ENCODE measurements at regions not wholly inside any gene's neighbourhood (a gene's known extent, or its start where the extent isn't known, plus 50 kb on each side); places are given as distances from the start of the nearest gene placed in this dataset.
"Not testable (repeated sequence)": the region's sequence is repeated elsewhere in the genome, so short reads cannot be mapped to it uniquely, and the experiment has no call there.

DNA sequence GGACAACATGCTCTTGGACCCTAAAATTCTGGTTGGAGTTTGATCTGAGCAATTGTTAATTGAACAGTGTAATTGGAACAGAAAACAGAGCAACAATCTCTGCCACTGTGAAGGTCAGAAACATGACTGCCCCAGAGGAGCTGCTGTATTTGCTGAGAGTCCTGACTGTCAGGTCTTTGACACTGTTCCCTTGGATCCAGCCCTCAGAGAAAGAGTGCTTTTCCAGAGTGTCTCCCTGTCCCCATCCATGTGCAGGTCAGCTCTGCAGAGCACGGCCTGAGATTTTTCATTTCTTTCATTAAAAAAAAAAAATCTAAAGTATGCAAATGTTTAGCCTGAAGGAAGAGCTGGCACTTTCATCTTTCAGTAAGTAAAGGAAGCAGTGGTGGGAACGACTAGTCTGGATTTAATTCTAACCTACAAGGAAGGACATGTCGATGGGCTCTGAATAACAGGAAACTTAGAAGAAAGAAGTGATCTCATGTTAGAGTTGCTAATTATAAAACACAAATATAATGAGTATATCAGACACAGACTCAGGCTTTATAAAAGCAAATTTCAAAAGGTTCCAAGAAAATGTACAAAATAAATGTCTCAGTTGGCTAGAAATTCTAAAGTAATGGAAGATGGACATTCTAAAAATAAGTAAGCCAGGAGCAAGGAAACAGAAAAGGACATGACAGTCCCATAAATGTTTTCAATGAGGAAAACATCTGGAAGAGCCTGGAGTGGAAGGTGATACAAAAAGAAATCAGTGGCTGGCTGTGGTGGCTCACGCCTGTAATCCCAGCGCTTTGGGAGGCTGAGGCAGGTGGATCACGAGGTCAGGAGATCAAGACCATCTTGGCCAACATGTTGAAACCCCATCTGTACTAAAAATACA lies 876.5 kb downstream of the EPHA4 start:
- in situ Hi-C loops (cut with HindIII; ENCODE audit: low sequenced_read_pairs), result no loop called here
- DNase-seq (ENCODE audit: low spot score), result no peak

DNA sequence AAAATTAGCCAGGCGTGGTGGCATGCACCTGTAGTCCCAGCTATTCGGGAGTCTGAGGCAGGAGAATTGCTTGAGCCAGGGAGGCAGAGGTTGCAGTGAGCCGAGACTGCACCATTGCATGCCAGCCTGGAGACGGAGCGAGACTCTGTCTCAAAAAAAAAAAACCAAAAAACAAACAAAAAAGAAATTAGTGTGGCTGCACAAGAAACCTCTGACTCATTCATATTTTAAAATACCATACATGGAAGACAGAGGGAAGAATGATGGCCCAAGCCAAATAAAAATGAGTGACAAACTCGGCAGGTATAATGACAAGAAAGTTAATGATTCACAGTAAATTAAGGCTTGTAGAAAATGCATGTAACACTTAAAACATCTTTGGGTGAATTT lies 875.8 kb downstream of the EPHA4 start:
- in situ Hi-C loops (cut with HindIII; ENCODE audit: low sequenced_read_pairs), result no loop called here
- no peak for DNase-seq (ENCODE audit: low spot score)

DNA sequence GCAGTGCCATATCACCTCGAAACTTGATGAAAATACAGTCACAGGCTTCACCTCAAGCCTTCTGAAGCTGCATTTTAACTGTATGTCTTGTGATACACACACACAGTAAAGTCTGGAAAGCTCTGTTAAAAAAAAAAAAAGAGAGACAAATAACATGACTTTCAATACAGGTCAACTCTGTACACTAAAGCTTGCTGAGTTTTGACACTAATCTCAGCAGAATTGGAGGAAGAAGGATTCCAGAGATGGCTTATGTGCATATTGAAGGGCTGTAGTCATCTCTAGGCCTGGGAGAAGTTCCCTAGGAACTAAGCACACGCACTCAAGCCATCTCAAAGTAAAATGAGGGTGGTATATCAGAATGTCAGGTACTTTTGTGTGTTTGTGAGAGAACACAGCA lies 875.1 kb downstream of the EPHA4 start:
- DNase-seq (ENCODE audit: low spot score), result no peak
- in situ Hi-C loops (cut with HindIII; ENCODE audit: low sequenced_read_pairs), result no loop called here

DNA sequence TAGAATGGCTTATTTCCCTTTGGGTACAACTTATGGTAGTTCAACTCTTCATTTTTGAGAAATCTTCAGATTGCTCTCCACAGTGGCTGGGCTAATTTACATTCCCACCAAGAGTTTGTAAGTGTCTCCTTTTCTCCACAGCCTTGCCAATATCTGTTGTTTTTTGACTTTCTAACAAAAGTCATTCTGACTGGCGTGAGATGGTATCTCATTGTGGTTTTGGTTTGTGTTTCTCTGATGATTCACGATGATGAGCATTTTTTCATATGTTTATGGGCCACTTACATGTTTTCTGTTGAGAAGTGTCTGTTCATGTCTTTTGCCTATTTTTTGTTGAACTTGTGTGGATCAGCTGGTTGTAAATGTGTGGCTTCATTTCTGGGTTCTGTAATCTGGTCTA lies 871.0 kb downstream of the EPHA4 start:
- DNase-seq (ENCODE audit: low spot score), result no peak
- in situ Hi-C loops (cut with HindIII; ENCODE audit: low sequenced_read_pairs), result no loop called here

DNA sequence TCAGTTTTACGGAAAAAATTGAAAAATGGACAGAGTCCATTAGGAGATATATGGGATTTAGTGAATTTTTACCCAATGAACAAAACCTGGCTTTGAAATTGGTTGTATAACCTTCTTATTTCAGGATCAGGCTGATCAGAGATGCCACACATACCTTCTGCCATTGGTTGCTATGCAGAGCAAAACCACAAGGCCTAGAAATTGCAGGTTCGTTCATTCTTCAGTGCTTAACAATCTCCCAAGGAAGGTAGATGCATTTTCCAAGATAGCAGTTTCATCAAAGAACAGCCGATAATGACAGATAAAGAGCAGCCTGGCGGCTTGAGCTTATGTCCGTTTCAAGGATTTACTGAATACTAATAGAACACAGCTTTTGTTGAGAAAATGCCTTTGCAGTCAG lies 868.8 kb downstream of the EPHA4 start:
- no peak for DNase-seq (ENCODE audit: low spot score)
- in situ Hi-C loops (cut with HindIII; ENCODE audit: low sequenced_read_pairs), result no loop called here

- no peak for DNase-seq (ENCODE audit: low spot score)
- in situ Hi-C loops (cut with HindIII; ENCODE audit: low sequenced_read_pairs), result no loop called here
These were observed 868.0 kb downstream of the EPHA4 start for GRCh38 chr2:220704081-220704480.

GRCh38 chr2:220704810-220705209 lies 867.3 kb downstream of the EPHA4 start:
- in situ Hi-C loops (cut with HindIII; ENCODE audit: low sequenced_read_pairs), result no loop called here
- DNase-seq (ENCODE audit: low spot score), result no peak

DNA sequence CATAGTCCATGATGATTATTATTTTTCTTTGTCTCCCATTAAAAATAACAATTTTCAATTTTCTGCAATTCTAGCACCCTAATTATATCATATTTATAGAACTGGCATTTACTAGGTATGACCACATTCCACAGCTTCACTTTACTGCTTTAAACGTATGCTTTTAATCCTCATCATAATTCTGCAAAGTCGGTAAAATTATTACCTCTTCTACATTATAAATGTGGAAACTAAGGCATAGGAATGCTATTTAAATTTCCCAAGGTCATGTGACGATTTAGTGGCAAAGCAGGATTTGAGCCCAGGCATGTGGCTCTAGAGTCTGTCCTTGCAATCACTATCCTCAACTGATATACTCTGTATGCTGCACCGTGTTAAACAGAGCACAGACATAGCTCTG lies 866.4 kb downstream of the EPHA4 start:
- in situ Hi-C loops (cut with HindIII; ENCODE audit: low sequenced_read_pairs), result no loop called here
- DNase-seq (ENCODE audit: low spot score), result no peak

GRCh38 chr2:220707261-220707660 lies 864.8 kb downstream of the EPHA4 start:
- DNase-seq (ENCODE audit: low spot score), result no peak
- in situ Hi-C loops (cut with HindIII; ENCODE audit: low sequenced_read_pairs), result no loop called here

- no peak for DNase-seq (ENCODE audit: low spot score)
- in situ Hi-C loops (cut with HindIII; ENCODE audit: low sequenced_read_pairs), result no loop called here
These were observed 863.7 kb downstream of the EPHA4 start for GRCh38 chr2:220708366-220708765.

GRCh38 chr2:220717283-220717682 lies 854.8 kb downstream of the EPHA4 start:
- no peak for DNase-seq (ENCODE audit: low spot score)
- in situ Hi-C loops (cut with HindIII; ENCODE audit: low sequenced_read_pairs), result no loop called here

DNA sequence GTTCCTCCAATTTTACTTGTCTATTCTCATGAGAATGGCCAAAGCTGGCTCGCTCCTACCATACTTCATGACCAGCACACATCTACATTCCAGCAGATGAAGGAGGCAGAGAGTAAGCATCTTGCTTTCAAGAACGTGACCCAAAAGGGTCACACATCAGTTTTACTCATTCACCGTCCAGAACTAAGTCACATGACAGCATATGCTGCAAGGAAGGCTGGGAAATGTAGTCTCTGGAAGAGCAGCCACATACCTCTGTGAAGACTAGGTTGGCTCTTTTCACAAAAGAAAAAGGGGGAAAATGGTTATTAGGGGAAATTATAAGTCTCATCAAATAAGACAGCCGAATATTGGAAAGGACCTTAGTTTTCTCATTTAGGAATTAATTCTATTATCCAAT lies 835.3 kb downstream of the EPHA4 start:
- in situ Hi-C loops (cut with HindIII; ENCODE audit: low sequenced_read_pairs), result no loop called here
- DNase-seq (ENCODE audit: low spot score), result no peak

- in situ Hi-C loops (cut with HindIII; ENCODE audit: low sequenced_read_pairs), result no loop called here
- no peak for DNase-seq (ENCODE audit: low spot score)
These were observed 828.9 kb downstream of the EPHA4 start for GRCh38 chr2:220743203-220743602.

- in situ Hi-C loops (cut with HindIII; ENCODE audit: low sequenced_read_pairs), result no loop called here
- DNase-seq (ENCODE audit: low spot score), result no peak
These were observed 827.2 kb downstream of the EPHA4 start for GRCh38 chr2:220744861-220745260.

- DNase-seq (ENCODE audit: low spot score), result no peak
- in situ Hi-C loops (cut with HindIII; ENCODE audit: low sequenced_read_pairs), result no loop called here
These were observed 826.4 kb downstream of the EPHA4 start for GRCh38 chr2:220745682-220746081.

DNA sequence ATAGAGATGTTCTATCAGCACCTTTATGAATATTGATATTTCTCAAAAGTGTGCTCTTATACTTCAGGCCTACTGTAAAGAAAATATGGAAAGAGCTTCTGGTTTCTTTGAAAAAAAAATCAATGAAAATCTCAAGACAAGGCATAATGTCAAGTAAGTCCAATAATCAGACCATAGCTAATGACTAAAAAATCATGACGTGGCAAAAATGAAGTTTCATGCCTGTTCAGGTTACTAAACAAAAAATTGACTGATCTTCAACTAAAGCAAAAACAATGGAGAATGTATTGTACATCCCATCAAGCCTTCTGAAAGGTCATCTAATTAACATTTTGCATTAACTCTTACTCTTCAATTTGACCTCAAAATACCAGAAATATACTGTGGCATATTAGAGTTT lies 824.4 kb downstream of the EPHA4 start:
- in situ Hi-C loops (cut with HindIII; ENCODE audit: low sequenced_read_pairs), result no loop called here
- DNase-seq (ENCODE audit: low spot score), result no peak

DNA sequence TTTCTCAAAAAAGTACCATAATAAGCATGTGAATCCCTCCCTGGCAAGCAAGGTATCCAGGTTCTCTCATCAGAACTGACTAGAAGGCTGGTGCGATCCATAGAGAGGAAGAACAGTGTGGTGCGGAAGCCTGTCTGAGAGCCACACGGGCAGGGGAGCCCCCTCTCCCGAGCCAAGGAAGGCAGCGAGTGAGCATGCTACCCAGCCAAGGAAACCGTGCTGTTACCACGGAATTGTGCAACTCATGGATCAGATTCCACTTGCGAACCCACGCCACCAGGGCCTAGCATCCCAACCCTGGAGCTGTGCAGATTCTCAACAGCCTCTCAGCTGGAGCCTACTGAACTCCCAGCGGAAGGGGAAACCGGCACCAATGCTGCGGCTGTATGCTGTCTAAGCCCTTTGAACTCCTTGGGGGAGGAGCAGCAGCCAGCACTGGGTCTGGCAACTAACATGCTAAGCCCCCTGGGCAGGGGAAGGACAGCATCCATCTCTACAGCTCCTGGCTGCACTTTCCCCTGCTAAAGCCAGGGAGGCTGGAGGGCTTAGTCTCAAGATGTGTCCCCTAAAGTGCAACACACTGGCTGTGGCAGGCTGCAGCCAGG lies 823.1 kb downstream of the EPHA4 start:
- in situ Hi-C loops (cut with HindIII; ENCODE audit: low sequenced_read_pairs), result no loop called here
- no peak for DNase-seq (ENCODE audit: low spot score)

- in situ Hi-C loops (cut with HindIII; ENCODE audit: low sequenced_read_pairs), result no loop called here
- DNase-seq (ENCODE audit: low spot score), result no peak
These were observed 818.6 kb downstream of the EPHA4 start for GRCh38 chr2:220753486-220753885.

GRCh38 chr2:220756653-220757052 lies 815.5 kb downstream of the EPHA4 start:
- in situ Hi-C loops (cut with HindIII; ENCODE audit: low sequenced_read_pairs), result no loop called here

DNA sequence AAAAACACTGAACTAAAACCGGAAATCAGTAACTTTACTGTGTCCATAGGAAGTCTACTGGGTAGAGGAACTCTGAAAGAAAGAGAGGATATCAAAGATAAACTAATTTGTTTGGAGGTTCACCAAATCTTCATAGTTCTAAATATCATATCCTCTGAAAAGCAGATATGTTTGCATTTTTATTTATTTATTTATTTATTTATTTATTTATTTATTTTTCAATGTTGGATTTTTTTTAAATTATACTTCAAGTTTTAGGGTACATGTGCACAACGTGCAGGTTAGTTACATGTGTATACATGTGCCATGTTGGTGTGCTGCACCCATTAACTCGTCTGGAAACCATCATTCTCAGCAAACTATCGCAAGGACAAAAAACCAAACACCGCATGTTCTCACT lies 813.7 kb downstream of the EPHA4 start:
- DNase-seq (ENCODE audit: low spot score); in situ Hi-C loops (cut with HindIII; ENCODE audit: low sequenced_read_pairs): not testable (repeated sequence)

More at GRCh38 chr2:220756653-220757052, 815.5 kb downstream of the EPHA4 start:
- DNase-seq (ENCODE audit: low spot score), result no peak

DNA sequence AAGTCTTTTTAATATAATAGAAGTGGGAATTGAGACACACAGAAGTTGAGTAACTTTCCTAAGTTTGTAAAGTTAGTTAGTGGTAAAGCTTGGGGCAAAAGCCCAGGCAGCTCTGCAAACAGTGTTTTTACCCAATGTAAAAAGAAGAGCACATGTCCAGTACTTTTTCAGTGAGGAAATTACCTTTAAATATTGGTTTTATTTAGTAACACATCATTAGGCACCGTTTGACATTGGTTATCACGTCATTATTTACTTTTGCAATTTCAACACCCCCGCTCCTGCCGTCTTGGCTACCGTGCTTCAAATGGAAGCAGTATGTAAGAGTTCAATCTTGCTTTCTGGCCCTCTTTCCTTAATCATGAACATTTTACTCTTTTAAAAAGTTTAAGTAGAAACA lies 807.9 kb downstream of the EPHA4 start:
- in situ Hi-C loops (cut with HindIII; ENCODE audit: low sequenced_read_pairs), result no loop called here
- no peak for DNase-seq (ENCODE audit: low spot score)

All from G401 (cell line).